Prostate gland (tissue), 2 donors: ENCODE measurements at regions not wholly inside any gene's neighbourhood (a gene's known extent, or its start where the extent isn't known, plus 50 kb on each side); places are given as distances from the start of the nearest gene placed in this dataset.

Experiments
- DNase-seq: peaks from one replicate; pipeline ENCODE4 v3.0.0-alpha.2; 2019; ENCODE audit warnings: low spot score
- H3K27ac ChIP-seq, 2 donors: fragments of 200-600 bp; sonication (generic); 2 replicates each; pipeline ENCODE4 v1.5.1; 2017 to 2019
- H3K27me3 ChIP-seq: fragments of 200-600 bp; sonication (generic); replicated peaks from 2 replicates; pipeline ENCODE4 v1.5.1; 2019; ENCODE audit not compliant: insufficient read depth
- H3K36me3 ChIP-seq, 2 donors: fragments of 200-600 bp; sonication (generic); 1 replicate in 1 of 2; 2 replicates in 1 of 2; pipeline versions ENCODE4 v1.5.1 to v1.8.1; 2017 to 2019
- H3K4me1 ChIP-seq: fragments of 200-600 bp; sonication (generic); replicated peaks from 2 replicates; pipeline ENCODE4 v1.5.1; 2019
- H3K4me3 ChIP-seq, 2 donors: fragments of 200-600 bp; sonication (generic); 2 replicates each; pipeline ENCODE4 v1.5.1; 2017 to 2019
- H3K9me3 ChIP-seq: fragments of 200-600 bp; sonication (generic); 2 replicates; pipeline ENCODE4 v1.5.1; 2017
- POLR2A ChIP-seq: fragments of 450-650 bp; IDR thresholded peaks from one replicate; pipeline ENCODE4 v1.6.1; 2016; ENCODE audit warnings: antibody characterized with exemption, mild to moderate bottlenecking
- POLR2AphosphoS5 ChIP-seq: sonication (generic); formaldehyde crosslinking; IDR thresholded peaks from one replicate; pipeline ENCODE4 v1.6.1; 2017; ENCODE audit warnings: antibody characterized with exemption
- WGBS: methylation state at CpG from one replicate; pipeline ENCODE4 v1.1.5; 2018; 5-methylcytosine and 5-hydroxymethylcytosine counted together
- intact Hi-C: fragments of 100-400 bp; cut with DNase I; formaldehyde crosslinking; loops from one replicate; pipeline ENCODE4 v1.14.2; 2022
- TF ChIP-seq, protein P1 (sequence below), 4 experiments: fragments of 200-600 bp in 2 of 4; fragments of 450-650 bp in 2 of 4; sonication (generic) in 2 of 4; IDR thresholded peaks; 1 replicate in 3 of 4; 2 replicates in 1 of 4; pipeline ENCODE4 v1.5.1; 2016 to 2019; ENCODE audit warnings: antibody characterized with exemption in 4 of 4, mild to moderate bottlenecking in 2 of 4, moderate library complexity in 2 of 4

DNA sequence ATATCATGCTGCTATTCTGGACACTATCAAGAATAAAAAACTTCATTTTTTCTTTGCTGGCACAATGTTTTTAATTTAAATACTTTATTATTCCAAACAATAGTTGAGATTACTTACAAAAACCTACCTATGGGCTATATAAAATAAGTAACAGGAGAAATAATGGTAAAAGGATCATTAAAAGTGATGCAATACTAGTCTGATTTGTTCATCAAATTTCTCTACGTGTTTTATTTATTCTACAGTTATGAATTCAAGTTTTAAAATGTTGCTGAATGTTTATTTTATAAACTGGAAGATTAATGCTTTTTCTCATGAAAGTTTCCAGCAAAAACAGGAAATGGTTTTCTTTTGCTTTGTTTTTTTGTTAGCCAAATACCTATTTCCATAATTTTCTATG, 662.4 kb upstream of the BRINP3 start:
- H3K27ac ChIP-seq: no peak overlapping the region

GRCh38 chr1:191142748-191143147, 665.1 kb upstream of the BRINP3 start:
- Histone ChIP-seq H3K4me3 (no peak overlapping the region), H3K27me3 (no peaks in the 10 kb centered on the region), H3K9me3 (no peaks in the 10 kb centered on the region), H3K4me1 (no peaks in the 10 kb centered on the region), H3K27ac (no peak overlapping the region), H3K36me3 (no peaks in the 10 kb centered on the region)
- DNase-seq: no peak
- intact Hi-C loops: no loop called here
- TF ChIP-seq POLR2AphosphoS5: no peak
- no peak for TF ChIP-seq POLR2A
- TF ChIP-seq, protein P1, sequence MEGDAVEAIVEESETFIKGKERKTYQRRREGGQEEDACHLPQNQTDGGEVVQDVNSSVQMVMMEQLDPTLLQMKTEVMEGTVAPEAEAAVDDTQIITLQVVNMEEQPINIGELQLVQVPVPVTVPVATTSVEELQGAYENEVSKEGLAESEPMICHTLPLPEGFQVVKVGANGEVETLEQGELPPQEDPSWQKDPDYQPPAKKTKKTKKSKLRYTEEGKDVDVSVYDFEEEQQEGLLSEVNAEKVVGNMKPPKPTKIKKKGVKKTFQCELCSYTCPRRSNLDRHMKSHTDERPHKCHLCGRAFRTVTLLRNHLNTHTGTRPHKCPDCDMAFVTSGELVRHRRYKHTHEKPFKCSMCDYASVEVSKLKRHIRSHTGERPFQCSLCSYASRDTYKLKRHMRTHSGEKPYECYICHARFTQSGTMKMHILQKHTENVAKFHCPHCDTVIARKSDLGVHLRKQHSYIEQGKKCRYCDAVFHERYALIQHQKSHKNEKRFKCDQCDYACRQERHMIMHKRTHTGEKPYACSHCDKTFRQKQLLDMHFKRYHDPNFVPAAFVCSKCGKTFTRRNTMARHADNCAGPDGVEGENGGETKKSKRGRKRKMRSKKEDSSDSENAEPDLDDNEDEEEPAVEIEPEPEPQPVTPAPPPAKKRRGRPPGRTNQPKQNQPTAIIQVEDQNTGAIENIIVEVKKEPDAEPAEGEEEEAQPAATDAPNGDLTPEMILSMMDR (IDR thresholded peaks at IDR 0.05): no peak
- 50% methylated on average over 3 of the region's 3 CpGs for WGBS

More for the DNA sequence above, 662.4 kb upstream of the BRINP3 start:
- Histone ChIP-seq H3K36me3 (no peaks in the 10 kb centered on the region), H3K27me3 (no peaks in the 10 kb centered on the region), H3K4me1 (no peaks in the 10 kb centered on the region), H3K4me3 (no peak overlapping the region), H3K9me3 (no peaks in the 10 kb centered on the region)
- no peak for DNase-seq
- 28% methylated on average over 1 of the region's 1 CpG for WGBS
- TF ChIP-seq POLR2AphosphoS5 (no peak), POLR2A (no peak)
- TF ChIP-seq, protein P1 (IDR thresholded peaks at IDR 0.05): no peak
- intact Hi-C loops: no loop called here

GRCh38 chr1:191145834-191146233, 668.2 kb upstream of the BRINP3 start:
- H3K27ac ChIP-seq: no peak overlapping the region
- intact Hi-C loops: no loop called here
- no peak for DNase-seq
- no peaks in the 10 kb centered on the region for H3K9me3 ChIP-seq
- H3K4me1 ChIP-seq: no peaks in the 10 kb centered on the region
- H3K4me3 ChIP-seq: no peak overlapping the region
- 84% methylated on average over 3 of the region's 3 CpGs for WGBS
- H3K27me3 ChIP-seq: no peaks in the 10 kb centered on the region
- TF ChIP-seq, protein P1 (IDR thresholded peaks at IDR 0.05): no peak
- TF ChIP-seq POLR2A (no peak), POLR2AphosphoS5 (no peak)
- no peaks in the 10 kb centered on the region for H3K36me3 ChIP-seq

DNA sequence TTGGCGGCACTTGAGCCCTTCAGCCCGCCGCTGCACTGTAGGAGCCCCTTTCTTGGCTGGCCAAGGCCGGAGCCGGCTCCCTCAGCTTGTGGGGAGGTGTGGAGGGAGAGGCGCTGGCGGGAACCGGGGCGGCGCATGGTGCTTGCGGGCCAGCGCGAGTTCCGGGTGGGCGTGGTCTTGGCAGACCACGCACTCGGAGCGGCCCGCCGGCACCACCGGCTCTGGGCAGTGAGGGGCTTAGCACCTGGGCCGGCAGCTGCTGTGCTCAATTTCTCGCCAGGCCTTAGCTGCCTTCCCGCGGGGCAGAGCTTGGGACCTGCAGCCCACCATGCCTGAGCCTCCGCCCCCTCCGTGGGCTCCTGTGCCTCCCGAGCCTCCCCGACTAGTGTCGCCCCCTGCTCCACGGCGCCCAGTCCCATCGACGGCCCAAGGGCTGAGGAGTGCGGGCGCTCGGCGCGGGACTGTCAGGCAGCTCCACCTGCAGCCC, 673.7 kb upstream of the BRINP3 start:
- intact Hi-C loops: no loop called here
- Histone ChIP-seq H3K9me3 (no peaks in the 10 kb centered on the region), H3K36me3 (no peaks in the 10 kb centered on the region), H3K4me1 (no peaks in the 10 kb centered on the region), H3K27ac (no peak overlapping the region), H3K27me3 (no peaks in the 10 kb centered on the region), H3K4me3 (no peak overlapping the region)
- WGBS: 95% methylated on average over 34 of the region's 39 CpGs
- TF ChIP-seq, protein P1 (IDR thresholded peaks at IDR 0.05): no peak
- TF ChIP-seq POLR2A (no peak), POLR2AphosphoS5 (no peak)
- no peak for DNase-seq

GRCh38 chr1:191152776-191153175, 675.1 kb upstream of the BRINP3 start:
- H3K4me3 ChIP-seq: no peak overlapping the region
- intact Hi-C loops: no loop called here
- no peaks in the 10 kb centered on the region for H3K4me1 ChIP-seq
- no peaks in the 10 kb centered on the region for H3K36me3 ChIP-seq
- no peaks in the 10 kb centered on the region for H3K27me3 ChIP-seq
- no peaks in the 10 kb centered on the region for H3K9me3 ChIP-seq
- 47% methylated on average over 4 of the region's 4 CpGs for WGBS
- TF ChIP-seq POLR2AphosphoS5: no peak
- no peak for TF ChIP-seq POLR2A
- TF ChIP-seq, protein P1 (IDR thresholded peaks at IDR 0.05): no peak
- DNase-seq: no peak
- H3K27ac ChIP-seq: no peak overlapping the region
